ENCODE measurements at regions not wholly inside any gene's neighbourhood (a gene's known extent, or its start where the extent isn't known, plus 50 kb on each side); places are given as distances from the start of the nearest gene placed in this dataset.

DNA sequence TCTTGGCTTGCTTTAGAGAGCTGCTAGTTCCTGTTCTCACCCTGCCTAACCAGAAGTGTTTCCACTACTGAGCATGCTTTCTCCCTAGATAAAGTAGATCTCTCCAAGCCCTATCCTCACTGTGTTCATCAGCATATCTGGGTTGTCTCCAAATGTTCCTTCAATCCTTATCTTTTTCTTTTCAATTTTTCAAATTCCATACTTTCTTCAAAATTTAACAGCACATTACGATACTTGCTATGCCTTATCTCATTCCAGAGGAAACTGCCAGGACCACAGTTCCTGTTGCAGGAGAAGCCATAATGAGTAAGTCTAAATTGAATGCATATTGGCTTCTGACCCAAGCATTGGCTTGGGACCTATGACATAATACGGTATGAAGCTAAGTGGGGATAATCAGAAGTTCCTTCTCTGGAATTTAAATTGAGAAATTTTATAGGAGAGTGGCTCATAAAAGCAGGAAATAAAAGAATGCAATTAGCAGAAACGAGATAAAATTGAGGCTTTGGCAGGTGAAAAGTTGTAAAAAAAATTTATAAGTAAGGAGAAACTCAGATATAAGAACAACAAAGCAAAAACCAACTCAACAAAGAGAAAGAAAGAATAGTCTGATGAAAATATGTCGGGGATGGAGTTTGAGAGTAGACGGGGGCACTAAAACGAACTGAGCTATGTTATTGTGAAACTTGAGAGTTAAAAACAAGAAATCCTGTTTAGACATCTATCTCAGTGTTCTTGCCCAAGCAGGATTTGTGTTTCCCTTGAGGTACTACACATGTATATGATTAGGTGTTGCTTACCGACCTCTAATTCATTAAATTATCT lies 631.7 kb upstream of the CCDC54 start:
- Histone ChIP-seq H3K4me1 (ENCODE audit: control insufficient read depth, insufficient read depth, low read length) (no peaks in the 10 kb centered on the region), H3K9me3 (ENCODE audit: control insufficient read depth, low read length) (no peaks in the 10 kb centered on the region), H3K9ac (ENCODE audit: low read length) (no peak overlapping the region), H3K27me3 (ENCODE audit: control insufficient read depth, insufficient read depth, low read length) (no peaks in the 10 kb centered on the region), H3K36me3 (ENCODE audit: control insufficient read depth, insufficient read depth, low read length) (no peaks in the 10 kb centered on the region), H3K4me3 (ENCODE audit: low read length) (no peak overlapping the region)

DNA sequence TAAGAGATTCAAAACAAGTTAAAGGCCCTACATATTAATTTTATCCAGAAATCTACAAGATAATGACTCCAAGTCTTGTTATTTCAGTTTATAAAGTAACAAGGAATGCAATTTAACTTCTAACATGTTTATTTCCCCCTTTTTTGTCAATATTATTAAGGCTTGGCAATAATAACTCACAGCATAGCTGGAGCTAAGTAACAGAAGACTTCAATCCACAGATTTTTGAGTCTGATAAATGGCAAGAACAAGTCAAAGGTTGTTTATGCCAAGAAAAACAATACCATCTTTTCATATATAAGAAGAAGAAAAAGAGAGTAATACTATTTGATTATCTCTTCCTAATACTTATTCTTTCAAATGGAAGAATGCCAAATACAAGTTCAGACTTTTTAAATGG lies 631.0 kb upstream of the CCDC54 start:
- Histone ChIP-seq H3K9ac (ENCODE audit: low read length) (no peak overlapping the region), H3K9me3 (ENCODE audit: control insufficient read depth, low read length) (no peaks in the 10 kb centered on the region), H3K27me3 (ENCODE audit: control insufficient read depth, insufficient read depth, low read length) (no peaks in the 10 kb centered on the region), H3K4me1 (ENCODE audit: control insufficient read depth, insufficient read depth, low read length) (no peaks in the 10 kb centered on the region), H3K36me3 (ENCODE audit: control insufficient read depth, insufficient read depth, low read length) (no peaks in the 10 kb centered on the region), H3K4me3 (ENCODE audit: low read length) (no peak overlapping the region)

DNA sequence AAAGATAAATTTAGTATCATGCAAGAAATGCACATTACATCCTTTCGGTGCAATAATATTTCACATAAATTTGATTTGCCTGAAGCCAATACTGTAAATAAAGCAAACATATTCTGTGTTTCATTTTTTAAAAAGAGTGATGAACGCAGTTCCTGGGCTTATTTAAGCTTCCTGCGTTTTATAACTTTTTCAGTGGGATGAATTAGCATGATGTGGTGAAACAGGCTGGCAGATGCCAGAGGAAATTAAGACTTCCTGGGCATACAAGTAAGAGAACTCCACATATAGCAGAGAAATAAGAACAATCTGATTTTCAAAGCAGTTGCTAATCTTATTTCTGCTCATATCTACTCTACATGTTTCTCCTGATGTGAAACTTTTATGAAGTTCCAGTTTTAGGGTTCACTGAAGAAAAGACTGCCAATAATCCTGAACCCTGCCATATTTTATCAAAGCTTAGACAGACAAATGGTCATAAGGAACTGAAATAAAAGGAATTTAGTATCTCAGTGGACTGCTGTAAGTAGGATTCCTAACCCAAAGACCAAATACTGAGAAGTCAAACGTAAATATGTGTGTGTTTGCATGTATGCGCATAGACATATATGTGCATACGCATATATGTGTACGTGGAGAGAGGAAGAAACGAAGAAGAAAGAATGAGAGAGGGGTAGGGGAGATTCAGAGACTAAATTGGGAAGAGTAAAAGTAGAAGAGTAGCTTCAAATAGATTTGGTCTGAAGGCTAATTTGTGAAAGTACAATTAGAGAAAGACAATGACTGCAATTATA lies 628.6 kb upstream of the CCDC54 start:
- no peaks in the 10 kb centered on the region for H3K36me3 ChIP-seq (ENCODE audit: control insufficient read depth, insufficient read depth, low read length)
- H3K27me3 ChIP-seq (ENCODE audit: control insufficient read depth, insufficient read depth, low read length) = no peaks in the 10 kb centered on the region
- no peak overlapping the region for H3K9ac ChIP-seq (ENCODE audit: low read length)
- H3K9me3 ChIP-seq (ENCODE audit: control insufficient read depth, low read length) = no peaks in the 10 kb centered on the region
- no peak overlapping the region for H3K4me3 ChIP-seq (ENCODE audit: low read length)
- H3K4me1 ChIP-seq (ENCODE audit: control insufficient read depth, insufficient read depth, low read length) = no peaks in the 10 kb centered on the region

DNA sequence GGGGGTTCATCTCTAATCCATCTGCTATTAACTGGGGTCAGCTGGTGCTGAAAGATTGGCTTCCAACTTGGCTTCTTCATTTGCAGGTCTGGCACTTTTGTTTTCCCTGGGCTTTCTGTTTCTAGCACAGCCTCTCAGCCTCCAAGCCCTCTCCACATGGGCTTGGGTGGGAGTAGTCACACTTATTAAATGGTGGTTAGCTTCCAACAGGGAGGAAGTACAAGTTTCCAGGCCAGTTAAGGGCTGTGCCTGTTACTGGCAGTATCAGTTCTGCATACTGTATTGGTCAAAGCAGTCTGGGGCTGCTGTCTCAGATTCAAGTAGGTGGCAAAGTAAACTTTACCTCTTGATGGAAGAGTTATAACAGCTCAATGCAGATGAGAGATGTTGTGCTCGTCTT lies 627.1 kb upstream of the CCDC54 start:
- no peaks in the 10 kb centered on the region for H3K27me3 ChIP-seq (ENCODE audit: control insufficient read depth, insufficient read depth, low read length)
- H3K36me3 ChIP-seq (ENCODE audit: control insufficient read depth, insufficient read depth, low read length) = no peaks in the 10 kb centered on the region
- no peak overlapping the region for H3K4me3 ChIP-seq (ENCODE audit: low read length)
- H3K4me1 ChIP-seq (ENCODE audit: control insufficient read depth, insufficient read depth, low read length) = no peaks in the 10 kb centered on the region
- H3K9me3 ChIP-seq (ENCODE audit: control insufficient read depth, low read length) = no peaks in the 10 kb centered on the region
- no peak overlapping the region for H3K9ac ChIP-seq (ENCODE audit: low read length)

DNA sequence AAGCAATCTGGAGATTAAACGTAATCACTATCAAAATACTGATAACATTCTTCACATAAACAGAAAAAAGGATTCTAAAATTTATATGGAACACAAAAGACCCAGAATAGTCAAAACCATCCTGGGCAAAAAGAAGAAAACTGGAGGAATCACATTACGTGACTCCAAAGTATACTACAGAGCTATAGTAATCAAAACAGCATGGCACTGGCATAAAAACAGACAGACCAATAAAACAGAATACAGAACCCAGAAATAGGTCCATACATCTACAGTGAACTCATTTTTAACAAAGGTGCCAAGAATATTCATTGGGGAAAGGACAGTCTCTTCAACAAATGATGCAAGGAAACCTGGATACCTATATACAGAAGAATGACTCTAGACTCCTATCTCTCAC lies 621.9 kb upstream of the CCDC54 start:
- H3K4me3 ChIP-seq (ENCODE audit: low read length) = no peak overlapping the region
- no peaks in the 10 kb centered on the region for H3K9me3 ChIP-seq (ENCODE audit: control insufficient read depth, low read length)
- no peaks in the 10 kb centered on the region for H3K4me1 ChIP-seq (ENCODE audit: control insufficient read depth, insufficient read depth, low read length)
- H3K27me3 ChIP-seq (ENCODE audit: control insufficient read depth, insufficient read depth, low read length) = no peaks in the 10 kb centered on the region
- no peaks in the 10 kb centered on the region for H3K36me3 ChIP-seq (ENCODE audit: control insufficient read depth, insufficient read depth, low read length)
- H3K9ac ChIP-seq (ENCODE audit: low read length) = no peak overlapping the region

DNA sequence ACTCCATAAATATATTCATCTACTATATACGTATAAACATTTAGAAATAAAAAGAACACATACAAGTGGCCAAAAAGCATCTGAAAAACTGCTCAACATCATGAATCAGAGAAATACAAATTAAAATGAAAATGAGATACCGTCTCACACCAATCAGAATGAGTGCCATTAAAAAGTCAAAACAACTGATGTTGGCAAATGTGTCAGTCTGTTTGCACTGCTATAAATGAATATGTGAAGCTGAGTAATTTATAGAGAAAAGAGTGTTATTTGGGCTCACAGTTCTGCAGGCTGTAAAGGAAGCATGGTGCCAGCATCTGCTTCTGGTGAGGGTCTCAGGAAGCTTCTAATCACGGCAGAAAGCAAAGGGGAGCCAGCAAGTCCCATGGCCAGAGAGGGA lies 620.3 kb upstream of the CCDC54 start:
- Histone ChIP-seq H3K9me3 (ENCODE audit: control insufficient read depth, low read length) (no peaks in the 10 kb centered on the region), H3K9ac (ENCODE audit: low read length) (no peak overlapping the region), H3K36me3 (ENCODE audit: control insufficient read depth, insufficient read depth, low read length) (no peaks in the 10 kb centered on the region), H3K4me3 (ENCODE audit: low read length) (no peak overlapping the region), H3K4me1 (ENCODE audit: control insufficient read depth, insufficient read depth, low read length) (no peaks in the 10 kb centered on the region), H3K27me3 (ENCODE audit: control insufficient read depth, insufficient read depth, low read length) (no peaks in the 10 kb centered on the region)

DNA sequence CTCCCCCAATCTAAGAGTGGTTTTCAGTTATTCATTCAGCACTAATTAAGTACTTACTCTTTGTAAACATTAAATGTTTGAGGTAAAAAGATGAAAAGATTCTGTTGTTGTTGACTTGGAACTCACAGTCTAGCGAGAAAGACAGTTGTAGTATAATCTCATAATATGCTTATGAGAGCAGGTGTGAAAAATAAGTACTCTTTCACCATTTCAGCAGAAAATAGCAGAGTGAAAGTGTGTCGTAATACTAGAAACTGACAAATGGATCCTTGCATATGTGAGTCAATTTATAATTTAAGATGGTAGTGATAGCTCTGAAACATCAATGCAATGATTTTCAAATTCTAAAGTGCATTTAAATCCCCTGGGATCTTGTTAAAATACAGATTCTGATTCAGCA lies 618.8 kb upstream of the CCDC54 start:
- Histone ChIP-seq H3K9me3 (ENCODE audit: control insufficient read depth, low read length) (no peaks in the 10 kb centered on the region), H3K36me3 (ENCODE audit: control insufficient read depth, insufficient read depth, low read length) (no peaks in the 10 kb centered on the region), H3K4me1 (ENCODE audit: control insufficient read depth, insufficient read depth, low read length) (no peaks in the 10 kb centered on the region), H3K4me3 (ENCODE audit: low read length) (no peak overlapping the region), H3K9ac (ENCODE audit: low read length) (no peak overlapping the region), H3K27me3 (ENCODE audit: control insufficient read depth, insufficient read depth, low read length) (no peaks in the 10 kb centered on the region)

DNA sequence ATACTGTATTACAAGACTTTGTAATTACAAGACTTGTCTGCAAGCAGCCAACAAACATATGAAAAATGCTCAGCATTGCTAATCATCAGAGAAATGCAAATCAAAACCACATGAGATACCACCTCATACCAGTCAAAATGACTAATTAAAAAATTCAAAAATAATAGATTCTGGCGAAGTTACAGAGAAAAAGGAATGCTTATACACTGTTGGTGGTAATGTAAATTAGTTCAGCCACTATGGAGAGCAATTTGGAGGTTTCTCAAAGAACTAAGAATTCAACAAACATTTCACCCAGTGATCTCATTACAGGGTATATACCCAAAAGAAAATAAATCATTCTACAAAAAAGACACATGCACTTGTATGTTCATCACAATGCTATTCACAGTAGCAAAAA lies 617.5 kb upstream of the CCDC54 start:
- Histone ChIP-seq H3K9me3 (ENCODE audit: control insufficient read depth, low read length) (no peaks in the 10 kb centered on the region), H3K4me3 (ENCODE audit: low read length) (no peak overlapping the region), H3K27me3 (ENCODE audit: control insufficient read depth, insufficient read depth, low read length) (no peaks in the 10 kb centered on the region), H3K4me1 (ENCODE audit: control insufficient read depth, insufficient read depth, low read length) (no peaks in the 10 kb centered on the region), H3K36me3 (ENCODE audit: control insufficient read depth, insufficient read depth, low read length) (no peaks in the 10 kb centered on the region), H3K9ac (ENCODE audit: low read length) (no peak overlapping the region)

DNA sequence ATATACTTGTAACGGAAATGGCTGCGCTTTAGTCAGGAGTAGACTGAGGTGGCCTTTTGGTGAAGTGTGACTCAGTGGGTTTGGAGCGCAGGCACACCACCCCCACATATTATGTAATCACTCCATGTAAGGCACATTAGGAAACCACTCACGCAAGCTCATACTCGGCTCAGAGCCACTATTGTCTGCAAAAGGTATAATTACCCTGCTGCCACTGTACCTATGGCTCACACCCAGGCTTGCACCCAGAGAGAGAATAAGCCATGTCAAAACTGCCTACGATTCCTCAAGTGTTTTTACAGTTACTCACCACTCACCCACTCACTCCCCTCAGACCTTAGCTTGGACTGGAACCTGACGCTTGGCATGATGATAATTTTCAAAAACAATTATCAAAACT lies 611.9 kb upstream of the CCDC54 start:
- H3K27me3 ChIP-seq (ENCODE audit: control insufficient read depth, insufficient read depth, low read length) = no peaks in the 10 kb centered on the region

DNA sequence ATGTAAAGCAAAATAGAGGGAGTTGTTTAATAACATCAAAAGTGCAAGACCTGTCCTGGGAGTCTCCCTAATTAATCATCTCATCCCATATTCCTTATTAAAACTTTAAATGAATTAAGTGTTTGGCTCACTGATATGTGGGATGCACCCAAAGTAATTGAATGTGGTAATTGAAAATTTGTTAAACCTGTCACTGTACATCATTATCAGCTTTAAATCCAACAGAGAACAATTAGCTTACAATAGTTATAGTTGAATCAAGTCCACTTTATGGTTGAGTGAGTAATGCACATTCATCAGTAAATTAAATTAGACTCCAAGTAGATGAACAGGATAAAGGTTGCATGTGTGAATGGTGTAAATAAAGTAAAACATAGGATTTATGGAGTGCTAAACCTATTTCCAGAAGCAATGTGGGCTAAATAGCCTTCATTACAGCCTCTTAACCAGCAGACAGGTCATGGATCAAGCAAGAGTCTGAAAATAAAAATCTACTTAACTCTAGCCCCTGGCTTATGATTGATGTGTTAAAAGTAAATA lies 608.2 kb upstream of the CCDC54 start:
- no peaks in the 10 kb centered on the region for H3K27me3 ChIP-seq (ENCODE audit: control insufficient read depth, insufficient read depth, low read length)
- no peak overlapping the region for H3K9ac ChIP-seq (ENCODE audit: low read length)
- H3K36me3 ChIP-seq (ENCODE audit: control insufficient read depth, insufficient read depth, low read length) = no peaks in the 10 kb centered on the region
- H3K4me3 ChIP-seq (ENCODE audit: low read length) = no peak overlapping the region
- no peaks in the 10 kb centered on the region for H3K4me1 ChIP-seq (ENCODE audit: control insufficient read depth, insufficient read depth, low read length)
- no peaks in the 10 kb centered on the region for H3K9me3 ChIP-seq (ENCODE audit: control insufficient read depth, low read length)

More for the DNA sequence above, 611.9 kb upstream of the CCDC54 start:
- no peaks in the 10 kb centered on the region for H3K9me3 ChIP-seq (ENCODE audit: control insufficient read depth, low read length)
- no peaks in the 10 kb centered on the region for H3K36me3 ChIP-seq (ENCODE audit: control insufficient read depth, insufficient read depth, low read length)
- no peak overlapping the region for H3K9ac ChIP-seq (ENCODE audit: low read length)
- H3K4me1 ChIP-seq (ENCODE audit: control insufficient read depth, insufficient read depth, low read length) = no peaks in the 10 kb centered on the region
- H3K4me3 ChIP-seq (ENCODE audit: low read length) = no peak overlapping the region

DNA sequence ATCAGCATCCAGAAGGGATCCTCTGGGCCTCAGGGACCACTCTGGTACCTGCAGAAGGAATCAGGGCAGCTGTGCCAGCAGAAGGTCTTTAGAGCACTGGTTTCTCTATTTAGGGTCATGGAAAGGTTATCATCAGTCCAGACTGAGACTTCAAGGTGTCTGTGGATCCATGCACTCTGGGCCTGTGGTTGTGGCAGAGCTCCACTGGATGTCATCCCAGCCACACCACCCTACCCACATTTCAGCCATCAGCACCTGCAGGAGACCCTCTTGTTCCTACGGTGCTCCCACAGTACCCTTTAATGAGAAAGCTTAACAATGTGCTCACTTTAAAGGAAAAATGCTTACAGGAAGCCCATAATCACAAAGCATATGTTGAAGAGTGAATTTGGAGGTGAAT lies 603.4 kb upstream of the CCDC54 start:
- Histone ChIP-seq H3K4me3 (ENCODE audit: low read length) (no peak overlapping the region), H3K9ac (ENCODE audit: low read length) (no peak overlapping the region)

DNA sequence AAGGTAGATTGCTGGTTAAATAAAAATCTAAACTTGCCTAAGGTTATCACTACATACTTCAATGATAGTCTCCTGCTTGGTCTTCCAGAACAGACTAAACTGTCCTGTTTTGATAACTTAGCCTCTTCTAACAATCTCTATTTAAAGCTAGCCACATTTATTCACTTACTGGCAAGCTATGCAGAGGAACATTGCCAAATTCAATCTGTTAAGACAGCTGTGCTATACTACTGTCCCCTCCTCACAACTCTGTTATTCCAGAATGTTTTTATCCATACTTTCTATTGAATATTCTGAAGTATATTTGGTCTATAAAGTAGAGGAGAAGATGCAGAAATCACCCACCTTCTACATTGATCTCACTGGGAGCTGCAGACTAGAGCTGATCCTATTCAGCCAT lies 594.0 kb upstream of the CCDC54 start:
- H3K9ac ChIP-seq (ENCODE audit: low read length) = no peak overlapping the region
- H3K27me3 ChIP-seq (ENCODE audit: control insufficient read depth, insufficient read depth, low read length) = no peaks in the 10 kb centered on the region
- no peaks in the 10 kb centered on the region for H3K9me3 ChIP-seq (ENCODE audit: control insufficient read depth, low read length)
- H3K4me1 ChIP-seq (ENCODE audit: control insufficient read depth, insufficient read depth, low read length) = no peaks in the 10 kb centered on the region
- no peak overlapping the region for H3K4me3 ChIP-seq (ENCODE audit: low read length)
- no peaks in the 10 kb centered on the region for H3K36me3 ChIP-seq (ENCODE audit: control insufficient read depth, insufficient read depth, low read length)

More for the DNA sequence above, 603.4 kb upstream of the CCDC54 start:
- H3K4me1 ChIP-seq (ENCODE audit: control insufficient read depth, insufficient read depth, low read length) = no peaks in the 10 kb centered on the region
- no peaks in the 10 kb centered on the region for H3K36me3 ChIP-seq (ENCODE audit: control insufficient read depth, insufficient read depth, low read length)
- H3K27me3 ChIP-seq (ENCODE audit: control insufficient read depth, insufficient read depth, low read length) = no peaks in the 10 kb centered on the region
- no peaks in the 10 kb centered on the region for H3K9me3 ChIP-seq (ENCODE audit: control insufficient read depth, low read length)

Measured in mucosa of stomach (tissue), 1 donor.